ENCODE measurements at regions not wholly inside any gene's neighbourhood (a gene's known extent, or its start where the extent isn't known, plus 50 kb on each side); places are given as distances from the start of the nearest gene placed in this dataset.
"Not testable (repeated sequence)": the region's sequence is repeated elsewhere in the genome, so short reads cannot be mapped to it uniquely, and the experiment has no call there.

- ATAC-seq (no peak), DNase-seq (ENCODE audit: low read depth, low spot score) (no peak)
- Histone ChIP-seq H3K27me3 (ENCODE audit: control insufficient read depth, insufficient read depth, low read length) (no peaks in the 10 kb centered on the region), H3K4me1 (ENCODE audit: control insufficient read depth, insufficient read depth, low read length) (no peaks in the 10 kb centered on the region), H3K36me3 (ENCODE audit: control insufficient read depth, insufficient read depth, low read length) (no peaks in the 10 kb centered on the region), H3K27ac (ENCODE audit: low read length) (no peak overlapping the region), H3K9me3 (ENCODE audit: control insufficient read depth, insufficient read depth, low read depth, low read length) (no peaks in the 10 kb centered on the region), H3K4me3 (ENCODE audit: low read depth in 2 of 2, low read length in 2 of 2) (no peak overlapping the region)
- POLR2A ChIA-PET, result no interaction called here
- no TSS peak for BruUV-seq (replicated peaks)
- CTCF ChIA-PET, result no interaction called here
- intact Hi-C loops (cut with micrococcal nuclease; ENCODE audit: unreplicated experiment) (no loop called here), in situ Hi-C loops (cut with HindIII; ENCODE audit: low pct_unique_long_range_greater_than_20kb, low sequenced_read_pairs) (no loop called here)
- TF ChIP-seq CTCF (IDR thresholded peaks at IDR 0.05), result no peak
- TF ChIP-seq TCF7L2 (IDR thresholded peaks at IDR 0.05; ENCODE audit: low read depth, low read length), result no peak
- TF ChIP-seq SIN3A (IDR thresholded peaks at IDR 0.05; ENCODE audit: borderline replicate concordance, insufficient read depth, low read depth, low read length), result no peak
- no peak for TF ChIP-seq REST (IDR thresholded peaks at IDR 0.05; ENCODE audit: insufficient read depth in 1 of 2, low read depth in 2 of 2, low read length in 1 of 2)
- no peak for TF ChIP-seq POLR2AphosphoS5 (IDR thresholded peaks at IDR 0.05; ENCODE audit: low read depth, low read length)
These were observed 66.2 kb upstream of the CCNY start for GRCh38 chr10:35270100-35270499.

- no peak for TF ChIP-seq TCF7L2 (IDR thresholded peaks at IDR 0.05; ENCODE audit: low read depth, low read length)
- no peak for TF ChIP-seq REST (IDR thresholded peaks at IDR 0.05; ENCODE audit: insufficient read depth in 1 of 2, low read depth in 2 of 2, low read length in 1 of 2)
- no peak for TF ChIP-seq CTCF (IDR thresholded peaks at IDR 0.05)
- no peak for TF ChIP-seq POLR2AphosphoS5 (IDR thresholded peaks at IDR 0.05; ENCODE audit: low read depth, low read length)
- no peak for TF ChIP-seq SIN3A (IDR thresholded peaks at IDR 0.05; ENCODE audit: borderline replicate concordance, insufficient read depth, low read depth, low read length)
- in situ Hi-C loops (cut with HindIII; ENCODE audit: low pct_unique_long_range_greater_than_20kb, low sequenced_read_pairs) (no loop called here), intact Hi-C loops (cut with micrococcal nuclease; ENCODE audit: unreplicated experiment) (no loop called here)
- H3K27me3 ChIP-seq (ENCODE audit: control insufficient read depth, insufficient read depth, low read length), result no peaks in the 10 kb centered on the region
- H3K4me1 ChIP-seq (ENCODE audit: control insufficient read depth, insufficient read depth, low read length), result no peaks in the 10 kb centered on the region
- ATAC-seq (no peak), DNase-seq (ENCODE audit: low read depth, low spot score) (no peak)
- no TSS peak for BruUV-seq (replicated peaks)
- ChIA-PET CTCF (no interaction called here), POLR2A (no interaction called here)
- H3K4me3 ChIP-seq (ENCODE audit: low read depth in 2 of 2, low read length in 2 of 2), result no peak overlapping the region
- no peak overlapping the region for H3K27ac ChIP-seq (ENCODE audit: low read length)
- no peaks in the 10 kb centered on the region for H3K9me3 ChIP-seq (ENCODE audit: control insufficient read depth, insufficient read depth, low read depth, low read length)
- no peaks in the 10 kb centered on the region for H3K36me3 ChIP-seq (ENCODE audit: control insufficient read depth, insufficient read depth, low read length)
These were observed 65.0 kb upstream of the CCNY start for GRCh38 chr10:35271086-35271858.

GRCh38 chr10:35271859-35272165 lies 64.5 kb upstream of the CCNY start:
- intact Hi-C loops (cut with micrococcal nuclease; ENCODE audit: unreplicated experiment); H3K27me3 ChIP-seq (ENCODE audit: control insufficient read depth, insufficient read depth, low read length); H3K4me1 ChIP-seq (ENCODE audit: control insufficient read depth, insufficient read depth, low read length); H3K9me3 ChIP-seq (ENCODE audit: control insufficient read depth, insufficient read depth, low read depth, low read length); in situ Hi-C loops (cut with HindIII; ENCODE audit: low pct_unique_long_range_greater_than_20kb, low sequenced_read_pairs); BruUV-seq (replicated peaks); ATAC-seq; CTCF ChIA-PET; H3K4me3 ChIP-seq (ENCODE audit: low read depth in 2 of 2, low read length in 2 of 2); H3K27ac ChIP-seq (ENCODE audit: low read length); H3K36me3 ChIP-seq (ENCODE audit: control insufficient read depth, insufficient read depth, low read length); POLR2A ChIA-PET; DNase-seq (ENCODE audit: low read depth, low spot score): not testable (repeated sequence)
